DND-41 (cell line): ENCODE measurements at regions not wholly inside any gene's neighbourhood (a gene's known extent, or its start where the extent isn't known, plus 50 kb on each side); places are given as distances from the start of the nearest gene placed in this dataset.

Experiments
- EZH2 ChIP-seq: IDR thresholded peaks from 3 replicates; pipeline ENCODE4 v1.6.1; 2012; ENCODE audit warnings: borderline replicate concordance, low read depth, mild to moderate bottlenecking, moderate library complexity, low read length, inconsistent platforms; ENCODE audit not compliant: severe bottlenecking
- TF ChIP-seq, protein P1 (sequence below): IDR thresholded peaks from 2 replicates; pipeline ENCODE4 v1.5.1; 2012; ENCODE audit warnings: borderline replicate concordance, low read length, moderate library complexity, mild to moderate bottlenecking; ENCODE audit not compliant: poor library complexity, severe bottlenecking; ENCODE audit errors: extremely low read depth

GRCh38 chr2:180759631-180760030 is 220.8 kb upstream of the UBE2E3 start:
- TF ChIP-seq, protein P1, sequence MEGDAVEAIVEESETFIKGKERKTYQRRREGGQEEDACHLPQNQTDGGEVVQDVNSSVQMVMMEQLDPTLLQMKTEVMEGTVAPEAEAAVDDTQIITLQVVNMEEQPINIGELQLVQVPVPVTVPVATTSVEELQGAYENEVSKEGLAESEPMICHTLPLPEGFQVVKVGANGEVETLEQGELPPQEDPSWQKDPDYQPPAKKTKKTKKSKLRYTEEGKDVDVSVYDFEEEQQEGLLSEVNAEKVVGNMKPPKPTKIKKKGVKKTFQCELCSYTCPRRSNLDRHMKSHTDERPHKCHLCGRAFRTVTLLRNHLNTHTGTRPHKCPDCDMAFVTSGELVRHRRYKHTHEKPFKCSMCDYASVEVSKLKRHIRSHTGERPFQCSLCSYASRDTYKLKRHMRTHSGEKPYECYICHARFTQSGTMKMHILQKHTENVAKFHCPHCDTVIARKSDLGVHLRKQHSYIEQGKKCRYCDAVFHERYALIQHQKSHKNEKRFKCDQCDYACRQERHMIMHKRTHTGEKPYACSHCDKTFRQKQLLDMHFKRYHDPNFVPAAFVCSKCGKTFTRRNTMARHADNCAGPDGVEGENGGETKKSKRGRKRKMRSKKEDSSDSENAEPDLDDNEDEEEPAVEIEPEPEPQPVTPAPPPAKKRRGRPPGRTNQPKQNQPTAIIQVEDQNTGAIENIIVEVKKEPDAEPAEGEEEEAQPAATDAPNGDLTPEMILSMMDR, result no peak
- no peak for TF ChIP-seq EZH2
